Urinary bladder (tissue), 3 donors: ENCODE measurements at regions not wholly inside any gene's neighbourhood (a gene's known extent, or its start where the extent isn't known, plus 50 kb on each side); places are given as distances from the start of the nearest gene placed in this dataset.

Experiments used
- DNase-seq: peaks from one replicate; pipeline ENCODE4 v3.0.0-alpha.2; 2015; ENCODE audit errors: extremely low spot score
- H3K27ac ChIP-seq: one replicate; pipeline ENCODE4 v1.5.1; 2013; ENCODE audit warnings: low read depth, mild to moderate bottlenecking, moderate library complexity
- H3K36me3 ChIP-seq: one replicate; pipeline ENCODE4 v1.6.1; 2013; ENCODE audit warnings: mild to moderate bottlenecking, moderate library complexity; ENCODE audit not compliant: insufficient read depth
- H3K4me1 ChIP-seq: one replicate; pipeline ENCODE4 v1.6.1; 2013; ENCODE audit warnings: mild to moderate bottlenecking, moderate library complexity; ENCODE audit not compliant: insufficient read depth
- H3K4me3 ChIP-seq: one replicate; pipeline ENCODE4 v1.5.1; 2013; ENCODE audit warnings: low read depth, low read length
- WGBS: extraction: QIAGEN DNeasy Blood & Tissue Kit; methylation state at CpG from one replicate; pipeline ENCODE4 v1.1.7; 2013; 5-methylcytosine and 5-hydroxymethylcytosine counted together
- donor health status: healthy with polysubstance abuse.
- donor health status: healthy.

- Histone ChIP-seq H3K27ac (no peak overlapping the region), H3K36me3 (no peaks in the 10 kb centered on the region), H3K4me1 (no peaks in the 10 kb centered on the region), H3K4me3 (no peak overlapping the region)
- DNase-seq, result no peak
- WGBS, result 90% methylated on average over 3 of the region's 3 CpGs
These were observed 671.7 kb upstream of the PTBP2 start for GRCh38 chr1:96049759-96050409.

- no peak overlapping the region for H3K27ac ChIP-seq
- H3K4me3 ChIP-seq, result no peak overlapping the region
- H3K4me1 ChIP-seq, result no peaks in the 10 kb centered on the region
- DNase-seq, result no peak
- 83% methylated on average over 1 of the region's 1 CpG for WGBS
- H3K36me3 ChIP-seq, result no peaks in the 10 kb centered on the region
These were observed 662.3 kb upstream of the PTBP2 start for GRCh38 chr1:96059276-96059675.

- Histone ChIP-seq H3K27ac (no peak overlapping the region), H3K4me1 (no peaks in the 10 kb centered on the region), H3K36me3 (no peaks in the 10 kb centered on the region), H3K4me3 (no peak overlapping the region)
- WGBS, result 87% methylated on average over 3 of the region's 3 CpGs
- no peak for DNase-seq
These were observed 661.8 kb upstream of the PTBP2 start for GRCh38 chr1:96059736-96060135.

DNA sequence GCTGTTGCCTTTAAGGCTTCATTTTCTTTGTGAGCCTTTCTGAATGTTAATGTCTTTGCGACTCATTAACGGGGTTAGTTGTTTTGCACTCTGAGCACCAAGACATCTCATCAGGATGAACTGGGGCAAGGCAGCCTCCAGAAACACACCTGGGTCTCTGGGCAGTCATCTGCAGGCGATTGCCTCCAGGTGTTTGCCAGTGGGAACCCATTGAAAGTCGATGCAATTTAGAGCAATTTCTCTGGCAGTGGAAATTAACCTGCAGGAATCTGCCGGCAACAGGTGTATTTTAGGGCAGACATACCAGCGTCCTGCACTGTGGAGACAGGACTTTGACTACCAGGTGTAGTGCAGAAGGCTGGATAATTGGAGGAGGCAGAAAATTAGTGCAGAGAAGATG is 661.0 kb upstream of the PTBP2 start:
- DNase-seq, result no peak
- WGBS, result 58% methylated on average over 6 of the region's 6 CpGs

GRCh38 chr1:96072021-96072420 is 649.6 kb upstream of the PTBP2 start:
- WGBS, result 79% methylated on average over 3 of the region's 3 CpGs
- no peak overlapping the region for H3K4me3 ChIP-seq
- H3K36me3 ChIP-seq, result no peaks in the 10 kb centered on the region
- DNase-seq, result no peak
- no peaks in the 10 kb centered on the region for H3K4me1 ChIP-seq
- no peak overlapping the region for H3K27ac ChIP-seq

More for the DNA sequence above, 661.0 kb upstream of the PTBP2 start:
- no peak overlapping the region for H3K27ac ChIP-seq
- no peak overlapping the region for H3K4me3 ChIP-seq
- H3K36me3 ChIP-seq, result no peaks in the 10 kb centered on the region
- H3K4me1 ChIP-seq, result no peaks in the 10 kb centered on the region

DNA sequence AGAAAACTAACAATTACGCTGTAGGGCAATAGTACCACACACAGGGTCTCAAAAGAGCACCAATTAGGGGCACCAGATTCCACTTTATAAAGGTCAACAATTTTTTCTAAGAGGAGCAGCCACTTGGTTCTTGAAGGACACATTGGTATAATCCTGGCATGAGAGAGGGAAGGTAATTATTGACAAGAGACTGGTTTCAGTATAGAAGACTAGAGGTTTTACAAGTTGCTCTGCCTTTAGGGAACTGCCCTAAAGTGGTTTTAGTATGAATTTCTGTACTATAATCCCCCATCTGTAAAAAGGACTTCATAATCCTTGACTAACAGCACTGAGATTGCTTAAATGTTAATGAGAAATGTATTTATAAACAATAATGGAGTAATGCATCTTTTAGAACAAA is 648.5 kb upstream of the PTBP2 start:
- no peaks in the 10 kb centered on the region for H3K4me1 ChIP-seq
- no peak for DNase-seq
- no peaks in the 10 kb centered on the region for H3K36me3 ChIP-seq
- no peak overlapping the region for H3K4me3 ChIP-seq
- WGBS, result 99% methylated on average over 1 of the region's 1 CpG
- no peak overlapping the region for H3K27ac ChIP-seq

- no peak for DNase-seq
These were observed 647.2 kb upstream of the PTBP2 start for GRCh38 chr1:96074422-96074821.

DNA sequence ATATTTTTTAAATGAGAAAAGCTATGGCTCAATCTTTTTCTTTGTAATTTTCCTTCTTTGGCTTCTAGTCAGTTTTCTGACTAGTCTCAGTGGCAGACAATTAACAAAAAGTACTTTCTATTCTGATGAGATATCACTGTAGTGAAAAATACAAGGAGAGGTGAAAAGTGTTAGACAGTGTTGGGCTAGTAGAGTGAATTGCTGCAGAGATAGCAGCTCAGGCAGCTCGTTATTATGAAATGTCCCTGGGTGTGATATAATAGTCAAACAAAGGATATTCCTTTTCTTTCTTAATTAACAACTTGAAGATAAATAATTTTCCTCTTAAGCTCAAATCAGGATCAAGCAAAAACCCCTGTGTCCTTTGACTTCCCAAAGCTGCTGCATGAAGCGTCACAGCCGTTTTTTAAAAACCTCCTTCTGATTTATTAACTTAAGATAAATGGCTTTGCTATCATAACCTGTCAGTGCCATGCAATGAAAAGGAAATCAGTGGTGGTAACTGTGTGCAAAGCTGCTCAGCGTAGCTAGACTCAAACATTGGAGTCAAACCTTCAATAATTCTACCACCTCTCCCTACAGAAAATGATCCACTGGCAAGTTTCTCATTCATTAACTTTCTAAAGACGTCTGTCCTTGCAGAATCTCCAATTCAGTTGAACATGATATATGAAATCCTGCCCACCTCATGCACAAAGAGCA is 646.6 kb upstream of the PTBP2 start:
- DNase-seq, result no peak
- no peaks in the 10 kb centered on the region for H3K36me3 ChIP-seq
- H3K4me1 ChIP-seq, result no peaks in the 10 kb centered on the region
- H3K4me3 ChIP-seq, result no peak overlapping the region
- 41% methylated on average over 5 of the region's 5 CpGs for WGBS
- no peak overlapping the region for H3K27ac ChIP-seq

More at GRCh38 chr1:96074422-96074821, 647.2 kb upstream of the PTBP2 start:
- H3K36me3 ChIP-seq, result no peaks in the 10 kb centered on the region
- 32% methylated on average over 2 of the region's 2 CpGs for WGBS
- no peak overlapping the region for H3K4me3 ChIP-seq
- H3K27ac ChIP-seq, result no peak overlapping the region
- H3K4me1 ChIP-seq, result no peaks in the 10 kb centered on the region

DNA sequence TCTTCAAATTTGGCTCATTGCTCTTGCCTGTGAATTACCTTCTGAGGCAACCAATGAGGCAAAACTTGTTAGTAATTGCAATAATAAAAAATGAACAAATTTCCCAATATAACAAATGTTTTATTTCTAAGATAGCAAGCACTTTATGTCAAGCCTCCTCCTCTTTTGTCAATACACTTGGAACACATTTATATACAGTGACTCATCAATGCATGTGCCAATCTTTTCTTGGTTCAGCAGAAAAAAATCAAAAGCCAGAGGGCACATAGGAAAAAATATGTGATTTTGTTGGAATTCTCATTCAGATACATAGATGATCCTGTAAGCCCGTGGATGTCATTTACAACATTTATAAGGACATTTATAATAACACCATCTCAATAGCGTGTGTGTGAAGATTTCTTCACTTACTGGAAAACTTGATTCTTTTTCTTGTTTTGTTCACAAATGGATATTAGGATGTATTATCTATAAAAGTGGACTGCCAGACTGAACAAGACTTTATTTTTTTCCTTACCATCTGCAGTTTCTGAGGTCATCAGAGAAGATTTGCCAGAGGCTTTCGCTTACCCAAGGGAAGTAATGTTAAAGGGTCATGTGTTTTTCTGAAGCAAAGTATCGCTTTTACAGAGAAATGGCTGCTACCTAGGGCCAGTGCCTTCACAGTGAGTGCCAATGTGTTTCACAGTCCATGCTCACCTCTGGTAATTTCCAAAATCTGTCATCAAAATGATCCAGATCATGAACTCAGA is 645.7 kb upstream of the PTBP2 start:
- Histone ChIP-seq H3K27ac (no peak overlapping the region), H3K36me3 (no peaks in the 10 kb centered on the region), H3K4me1 (no peaks in the 10 kb centered on the region), H3K4me3 (no peak overlapping the region)
- 67% methylated on average over 4 of the region's 4 CpGs for WGBS
- no peak for DNase-seq

DNA sequence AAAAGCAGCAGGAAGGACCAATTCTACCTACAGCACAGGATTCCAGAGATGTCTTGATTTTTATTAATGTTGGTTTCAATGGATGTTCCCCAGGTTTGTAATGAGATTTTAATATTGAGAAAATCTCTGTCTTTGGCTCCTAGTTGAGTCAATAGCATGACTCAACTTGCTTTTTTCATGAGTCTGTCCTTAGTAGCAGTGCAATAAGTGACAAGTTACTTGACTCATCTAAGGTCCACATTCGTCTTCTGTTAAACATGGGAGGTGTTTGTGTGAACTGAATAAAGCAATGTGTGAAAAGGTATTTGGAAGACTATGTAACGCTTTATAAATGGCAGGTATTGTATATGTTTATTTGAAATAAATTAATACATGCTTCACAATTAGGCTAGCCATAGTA is 645.0 kb upstream of the PTBP2 start:
- H3K36me3 ChIP-seq, result no peaks in the 10 kb centered on the region
- no peak overlapping the region for H3K27ac ChIP-seq
- H3K4me3 ChIP-seq, result no peak overlapping the region
- H3K4me1 ChIP-seq, result no peaks in the 10 kb centered on the region
- WGBS, result 81% methylated on average over 2 of the region's 2 CpGs
- DNase-seq, result no peak

DNA sequence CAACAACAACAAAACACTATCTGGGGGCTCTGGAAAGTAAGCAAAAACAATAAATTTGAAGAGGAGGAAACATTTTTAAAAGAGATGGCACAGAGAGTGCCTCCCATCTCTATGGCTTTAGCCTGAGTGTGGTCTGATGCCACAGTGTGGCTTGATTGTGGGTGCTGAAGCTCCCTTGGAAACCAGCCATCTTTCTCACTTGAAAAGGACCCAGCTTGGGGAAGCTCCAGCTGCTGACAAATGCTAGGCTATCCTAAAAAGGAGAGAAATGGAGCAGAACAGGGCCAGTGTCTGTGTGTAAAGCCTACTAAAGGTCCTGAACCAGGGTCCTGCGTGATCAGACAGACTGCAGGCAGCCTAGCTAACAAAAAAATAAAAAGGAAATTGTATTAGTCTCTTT is 642.0 kb upstream of the PTBP2 start:
- DNase-seq, result no peak
- no peak overlapping the region for H3K27ac ChIP-seq
- H3K4me3 ChIP-seq, result no peak overlapping the region
- 52% methylated on average over 1 of the region's 1 CpG for WGBS
- no peaks in the 10 kb centered on the region for H3K36me3 ChIP-seq
- no peaks in the 10 kb centered on the region for H3K4me1 ChIP-seq

DNA sequence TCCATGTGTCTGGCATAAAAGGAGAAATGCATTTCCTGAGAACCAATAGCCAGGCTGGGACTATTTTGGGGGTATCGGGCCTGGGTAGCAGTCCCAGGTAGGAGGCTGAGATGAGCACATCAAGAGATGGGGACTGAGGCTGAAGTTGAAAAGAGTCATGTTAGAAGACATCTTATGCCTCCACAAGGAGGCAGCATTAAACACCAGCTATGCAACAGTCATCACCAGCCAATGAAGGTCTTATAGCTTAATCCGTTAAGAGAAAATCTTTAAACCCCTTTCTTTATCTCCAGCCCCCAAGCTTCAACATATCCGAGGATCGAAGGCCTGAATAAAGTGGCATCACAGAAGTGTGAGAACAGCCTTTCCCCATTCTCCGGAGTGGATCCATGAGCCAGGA is 640.7 kb upstream of the PTBP2 start:
- no peaks in the 10 kb centered on the region for H3K4me1 ChIP-seq
- no peak overlapping the region for H3K27ac ChIP-seq
- H3K4me3 ChIP-seq, result no peak overlapping the region
- H3K36me3 ChIP-seq, result no peaks in the 10 kb centered on the region
- no peak for DNase-seq
- 92% methylated on average over 5 of the region's 5 CpGs for WGBS

DNA sequence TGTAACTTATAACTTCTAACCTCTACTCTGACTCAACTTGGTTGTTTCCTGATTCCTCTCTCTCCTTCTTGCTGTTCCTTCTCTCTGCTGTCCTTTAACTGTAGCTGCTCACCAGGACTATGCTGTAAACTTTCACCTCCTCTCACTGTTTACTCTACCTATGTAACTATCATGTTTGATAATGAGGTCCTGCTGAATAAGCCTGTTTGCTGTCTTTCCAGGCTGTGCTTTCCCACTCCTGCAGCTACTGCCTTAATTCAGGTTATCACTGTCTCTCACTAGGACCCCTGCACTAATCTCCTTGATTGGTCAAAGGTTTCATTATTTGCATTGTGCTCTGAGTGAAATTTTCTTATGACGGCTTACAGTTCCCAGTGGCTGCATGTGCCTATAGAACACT is 633.9 kb upstream of the PTBP2 start:
- WGBS, result 87% methylated on average over 1 of the region's 1 CpG
- Histone ChIP-seq H3K36me3 (no peaks in the 10 kb centered on the region), H3K27ac (no peak overlapping the region), H3K4me3 (no peak overlapping the region), H3K4me1 (no peaks in the 10 kb centered on the region)
- DNase-seq, result no peak

GRCh38 chr1:96090134-96090533 is 631.5 kb upstream of the PTBP2 start:
- H3K27ac ChIP-seq, result no peak overlapping the region
- H3K4me1 ChIP-seq, result no peaks in the 10 kb centered on the region
- 80% methylated on average over 4 of the region's 4 CpGs for WGBS
- no peaks in the 10 kb centered on the region for H3K36me3 ChIP-seq
- no peak overlapping the region for H3K4me3 ChIP-seq
- DNase-seq, result no peak
